Ishikawa (cell line): ENCODE measurements at regions not wholly inside any gene's neighbourhood (a gene's known extent, or its start where the extent isn't known, plus 50 kb on each side); places are given as distances from the start of the nearest gene placed in this dataset.

Experiments
- CEBPB ChIP-seq: IDR thresholded peaks from 2 replicates; pipeline ENCODE4 v1.6.1; 2012
- CREB1 ChIP-seq: IDR thresholded peaks from 2 replicates; pipeline ENCODE4 v1.6.1; 2012; ENCODE audit warnings: low read depth
- EGR1 ChIP-seq: IDR thresholded peaks from 2 replicates; pipeline ENCODE4 v1.6.1; 2012
- EP300 ChIP-seq: IDR thresholded peaks from 2 replicates; pipeline ENCODE4 v1.6.1; 2012; ENCODE audit warnings: borderline replicate concordance
- FOXM1 ChIP-seq: IDR thresholded peaks from 2 replicates; pipeline ENCODE4 v1.6.1; 2012; ENCODE audit warnings: low read depth, borderline replicate concordance
- NFIC ChIP-seq: IDR thresholded peaks from 2 replicates; pipeline ENCODE4 v1.6.1; 2012
- RAD21 ChIP-seq: IDR thresholded peaks from 2 replicates; pipeline ENCODE4 v1.6.1; 2012; ENCODE audit warnings: low read depth
- TAF1 ChIP-seq: IDR thresholded peaks from 2 replicates; pipeline ENCODE4 v1.6.1; 2012; ENCODE audit warnings: low read depth, mild to moderate bottlenecking
- TCF12 ChIP-seq: IDR thresholded peaks from 2 replicates; pipeline ENCODE4 v1.6.1; 2012; ENCODE audit warnings: low read depth
- TEAD4 ChIP-seq: IDR thresholded peaks from 2 replicates; pipeline ENCODE4 v1.6.1; 2012
- USF1 ChIP-seq: IDR thresholded peaks from 2 replicates; pipeline ENCODE4 v1.6.1; 2012
- YY1 ChIP-seq: IDR thresholded peaks from 2 replicates; pipeline ENCODE4 v1.6.1; 2012; ENCODE audit warnings: low read depth
- ZBTB7A ChIP-seq: IDR thresholded peaks from 2 replicates; pipeline ENCODE4 v1.6.1; 2012; ENCODE audit warnings: low read depth
- TF ChIP-seq, protein P1 (sequence below): IDR thresholded peaks from 2 replicates; pipeline ENCODE4 v1.6.1; 2012; ENCODE audit warnings: low read depth, mild to moderate bottlenecking
- TF ChIP-seq, protein P2 (sequence below): IDR thresholded peaks from 2 replicates; pipeline ENCODE4 v1.6.1; 2012

DNA sequence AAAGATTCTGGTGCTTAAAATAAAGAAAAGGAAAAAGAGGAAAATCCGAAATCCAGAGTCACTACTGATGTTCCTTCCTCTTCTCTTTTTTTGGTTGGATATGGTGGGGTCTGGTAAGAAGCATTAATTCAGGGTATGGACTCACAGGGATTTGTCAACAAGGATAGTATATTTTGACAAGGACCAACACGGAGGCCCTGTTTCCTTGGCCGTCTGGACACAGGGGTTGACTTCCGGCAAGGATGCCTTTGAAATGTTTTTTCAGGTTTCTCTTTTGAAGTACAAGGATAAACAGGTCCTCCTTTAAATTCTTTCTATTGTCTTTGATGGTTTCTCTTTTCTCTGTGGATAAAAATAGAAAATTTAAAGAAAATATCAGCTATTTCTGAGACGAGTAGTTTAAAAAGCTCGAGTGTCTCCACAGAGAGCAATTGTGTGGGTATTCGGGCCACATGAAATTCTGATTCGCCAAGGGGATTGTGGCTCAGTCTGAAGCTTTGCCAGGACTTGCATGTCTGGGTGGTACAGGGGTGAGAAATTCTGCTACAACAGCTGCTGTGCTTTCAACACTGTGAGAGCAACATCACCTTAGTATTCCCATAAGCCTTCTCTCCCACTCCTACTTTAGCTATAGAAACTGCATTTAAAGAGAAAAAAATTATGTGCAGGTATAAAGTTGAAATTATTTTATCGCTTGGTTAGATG, 88.5 kb upstream of the CSRP2 start:
- no peak for TF ChIP-seq EGR1
- TF ChIP-seq USF1, result no peak
- TF ChIP-seq TCF12, result no peak

- TF ChIP-seq EP300 (no peak), RAD21 (no peak), ZBTB7A (no peak), TAF1 (no peak), CEBPB (no peak), NFIC (no peak), TEAD4 (no peak)
- TF ChIP-seq, protein P1, sequence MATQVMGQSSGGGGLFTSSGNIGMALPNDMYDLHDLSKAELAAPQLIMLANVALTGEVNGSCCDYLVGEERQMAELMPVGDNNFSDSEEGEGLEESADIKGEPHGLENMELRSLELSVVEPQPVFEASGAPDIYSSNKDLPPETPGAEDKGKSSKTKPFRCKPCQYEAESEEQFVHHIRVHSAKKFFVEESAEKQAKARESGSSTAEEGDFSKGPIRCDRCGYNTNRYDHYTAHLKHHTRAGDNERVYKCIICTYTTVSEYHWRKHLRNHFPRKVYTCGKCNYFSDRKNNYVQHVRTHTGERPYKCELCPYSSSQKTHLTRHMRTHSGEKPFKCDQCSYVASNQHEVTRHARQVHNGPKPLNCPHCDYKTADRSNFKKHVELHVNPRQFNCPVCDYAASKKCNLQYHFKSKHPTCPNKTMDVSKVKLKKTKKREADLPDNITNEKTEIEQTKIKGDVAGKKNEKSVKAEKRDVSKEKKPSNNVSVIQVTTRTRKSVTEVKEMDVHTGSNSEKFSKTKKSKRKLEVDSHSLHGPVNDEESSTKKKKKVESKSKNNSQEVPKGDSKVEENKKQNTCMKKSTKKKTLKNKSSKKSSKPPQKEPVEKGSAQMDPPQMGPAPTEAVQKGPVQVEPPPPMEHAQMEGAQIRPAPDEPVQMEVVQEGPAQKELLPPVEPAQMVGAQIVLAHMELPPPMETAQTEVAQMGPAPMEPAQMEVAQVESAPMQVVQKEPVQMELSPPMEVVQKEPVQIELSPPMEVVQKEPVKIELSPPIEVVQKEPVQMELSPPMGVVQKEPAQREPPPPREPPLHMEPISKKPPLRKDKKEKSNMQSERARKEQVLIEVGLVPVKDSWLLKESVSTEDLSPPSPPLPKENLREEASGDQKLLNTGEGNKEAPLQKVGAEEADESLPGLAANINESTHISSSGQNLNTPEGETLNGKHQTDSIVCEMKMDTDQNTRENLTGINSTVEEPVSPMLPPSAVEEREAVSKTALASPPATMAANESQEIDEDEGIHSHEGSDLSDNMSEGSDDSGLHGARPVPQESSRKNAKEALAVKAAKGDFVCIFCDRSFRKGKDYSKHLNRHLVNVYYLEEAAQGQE, result no peak
- TF ChIP-seq, protein P2, sequence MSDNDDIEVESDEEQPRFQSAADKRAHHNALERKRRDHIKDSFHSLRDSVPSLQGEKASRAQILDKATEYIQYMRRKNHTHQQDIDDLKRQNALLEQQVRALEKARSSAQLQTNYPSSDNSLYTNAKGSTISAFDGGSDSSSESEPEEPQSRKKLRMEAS, result no peak
These were observed 86.2 kb upstream of the CSRP2 start for GRCh38 chr12:76964784-76965571.

- TF ChIP-seq, protein P1, result no peak
- no peak for TF ChIP-seq TCF12
- TF ChIP-seq NFIC, result no peak
- TF ChIP-seq TAF1, result no peak
- TF ChIP-seq CEBPB, result no peak
- TF ChIP-seq YY1, result no peak
- no peak for TF ChIP-seq CREB1
- no peak for TF ChIP-seq FOXM1
- TF ChIP-seq, protein P2, result no peak
- TF ChIP-seq EGR1, result no peak
- no peak for TF ChIP-seq ZBTB7A
- TF ChIP-seq USF1, result no peak
- TF ChIP-seq EP300, result no peak
- TF ChIP-seq TEAD4, result no peak
- no peak for TF ChIP-seq RAD21
These were observed 83.3 kb upstream of the CSRP2 start for GRCh38 chr12:76962099-76962498.

DNA sequence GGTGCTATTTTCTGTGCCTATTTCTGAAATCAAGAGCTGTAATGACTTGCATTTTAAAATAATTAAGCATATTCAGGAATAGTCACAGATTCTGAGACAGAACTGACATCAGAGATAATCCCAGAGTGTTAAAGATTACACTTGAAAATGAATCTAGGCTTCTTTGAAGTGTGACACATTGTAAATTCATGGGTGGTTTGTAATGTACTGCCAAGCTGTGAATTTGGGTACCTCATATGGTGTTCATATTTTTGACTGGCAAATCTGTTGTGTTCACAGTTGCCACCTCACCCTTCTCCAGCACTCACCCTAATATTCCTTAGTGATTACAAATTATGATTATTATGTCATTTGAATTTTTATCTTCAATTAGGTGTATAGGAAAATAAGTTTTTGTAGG, 78.5 kb upstream of the CSRP2 start:
- TF ChIP-seq, protein P1, result no peak
- TF ChIP-seq FOXM1 (no peak), TEAD4 (no peak), YY1 (no peak), EP300 (no peak), NFIC (no peak), TCF12 (no peak), TAF1 (no peak), ZBTB7A (no peak), RAD21 (no peak), CEBPB (no peak), EGR1 (no peak), USF1 (no peak), CREB1 (no peak)
- TF ChIP-seq, protein P2, result no peak
